ENCODE measurements at regions not wholly inside any gene's neighbourhood (a gene's known extent, or its start where the extent isn't known, plus 50 kb on each side); places are given as distances from the start of the nearest gene placed in this dataset.

DNA sequence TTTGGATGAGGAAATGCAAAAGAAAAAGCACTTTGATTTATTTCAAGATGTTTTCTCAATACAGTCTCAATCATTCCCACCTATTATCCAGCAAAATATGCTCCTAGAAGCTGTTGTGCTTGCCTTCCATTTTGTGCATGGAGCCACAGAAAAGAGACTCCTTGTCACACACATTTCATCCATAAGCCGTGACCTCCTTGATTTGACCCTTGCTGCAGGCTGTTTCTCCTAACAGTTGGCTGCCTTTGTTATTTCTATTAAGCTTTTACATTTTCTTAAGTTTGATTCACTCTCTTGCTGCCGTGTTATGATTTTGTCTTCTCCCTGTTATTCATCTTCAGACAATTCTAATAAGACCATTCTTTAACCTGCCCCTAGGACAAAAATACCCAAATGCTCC is 124.2 kb upstream of the PLAAT1 start:
- TF ChIP-seq CTCF (IDR thresholded peaks at IDR 0.05): no peak
- no peak for TF ChIP-seq POLR2A (IDR thresholded peaks at IDR 0.05; ENCODE audit: low read depth)
- no peak for TF ChIP-seq POLR2AphosphoS5 (IDR thresholded peaks at IDR 0.05)
